ENCODE measurements at regions not wholly inside any gene's neighbourhood (a gene's known extent, or its start where the extent isn't known, plus 50 kb on each side); places are given as distances from the start of the nearest gene placed in this dataset.

- Histone ChIP-seq H2BK120ac (ENCODE audit: low read depth, low read length, poor library complexity, severe bottlenecking) (no peak overlapping the region), H3K27me3 (ENCODE audit: insufficient read depth, low read length) (no peaks in the 10 kb centered on the region), H4K8ac (replicated peaks; ENCODE audit: insufficient read length, low read depth, low read length) (no peak overlapping the region), H3K4ac (ENCODE audit: low read depth, low read length) (no peak overlapping the region), H3K56ac (ENCODE audit: insufficient read length, low read depth, low read length) (no peak overlapping the region), H3T11ph (ENCODE audit: low read length) (no peak overlapping the region), H3K23me2 (ENCODE audit: insufficient read length, low read depth, low read length, poor library complexity, severe bottlenecking) (no peaks in the 10 kb centered on the region), H4K91ac (ENCODE audit: insufficient read length, low read depth, low read length) (no peak overlapping the region), H3K79me2 (ENCODE audit: insufficient read depth, low read length) (no peaks in the 10 kb centered on the region), H4K20me1 (ENCODE audit: control insufficient read depth, insufficient read depth, insufficient read length) (no peaks in the 10 kb centered on the region), H2BK12ac (ENCODE audit: insufficient read length, low read depth, low read length) (no peak overlapping the region), H2AK5ac (ENCODE audit: insufficient read length, low read length) (no peak overlapping the region), H3K4me2 (ENCODE audit: insufficient read depth, insufficient read length, low read length) (no peak overlapping the region), H3K18ac (ENCODE audit: insufficient read length, low read depth, low read length) (no peak overlapping the region), H3K27ac (ENCODE audit: insufficient read length, low read depth, low read length) (no peak overlapping the region), H2AFZ (ENCODE audit: low read length) (no peak overlapping the region), H2BK15ac (ENCODE audit: low read depth, low read length) (no peak overlapping the region), H3K4me1 (ENCODE audit: insufficient read depth, low read length) (no peaks in the 10 kb centered on the region; the same call in 1 of the 2 replicates), H2BK5ac (ENCODE audit: insufficient read length, low read length) (no peak overlapping the region), H3K14ac (ENCODE audit: insufficient read depth, low read length) (no peak overlapping the region), H4K5ac (ENCODE audit: insufficient read length, low read depth, low read length) (no peak overlapping the region), H3K79me1 (ENCODE audit: insufficient read depth, low read depth, low read length, poor library complexity, severe bottlenecking) (no peaks in the 10 kb centered on the region), H3K23ac (ENCODE audit: insufficient read length, low read depth, low read length) (no peak overlapping the region), H3K9me3 (ENCODE audit: control insufficient read depth, low read depth, low read length) (no peaks in the 10 kb centered on the region), H2BK20ac (ENCODE audit: low read depth, low read length, poor library complexity, severe bottlenecking) (no peak overlapping the region), H3K9ac (ENCODE audit: extremely low read depth, insufficient read length, low read length) (no peak overlapping the region)
- no peaks in the 10 kb centered on the region for H3K9me3 Mint-ChIP-seq
- TF ChIP-seq, protein P1, sequence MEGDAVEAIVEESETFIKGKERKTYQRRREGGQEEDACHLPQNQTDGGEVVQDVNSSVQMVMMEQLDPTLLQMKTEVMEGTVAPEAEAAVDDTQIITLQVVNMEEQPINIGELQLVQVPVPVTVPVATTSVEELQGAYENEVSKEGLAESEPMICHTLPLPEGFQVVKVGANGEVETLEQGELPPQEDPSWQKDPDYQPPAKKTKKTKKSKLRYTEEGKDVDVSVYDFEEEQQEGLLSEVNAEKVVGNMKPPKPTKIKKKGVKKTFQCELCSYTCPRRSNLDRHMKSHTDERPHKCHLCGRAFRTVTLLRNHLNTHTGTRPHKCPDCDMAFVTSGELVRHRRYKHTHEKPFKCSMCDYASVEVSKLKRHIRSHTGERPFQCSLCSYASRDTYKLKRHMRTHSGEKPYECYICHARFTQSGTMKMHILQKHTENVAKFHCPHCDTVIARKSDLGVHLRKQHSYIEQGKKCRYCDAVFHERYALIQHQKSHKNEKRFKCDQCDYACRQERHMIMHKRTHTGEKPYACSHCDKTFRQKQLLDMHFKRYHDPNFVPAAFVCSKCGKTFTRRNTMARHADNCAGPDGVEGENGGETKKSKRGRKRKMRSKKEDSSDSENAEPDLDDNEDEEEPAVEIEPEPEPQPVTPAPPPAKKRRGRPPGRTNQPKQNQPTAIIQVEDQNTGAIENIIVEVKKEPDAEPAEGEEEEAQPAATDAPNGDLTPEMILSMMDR (conservative IDR thresholded peaks at IDR 0.05), result no peak
- no peaks in the 10 kb centered on the region for H3K27me3 Mint-ChIP-seq (ENCODE audit: low read depth)
- no peak overlapping the region for H3K27ac Mint-ChIP-seq
- H3K36me3 Mint-ChIP-seq (ENCODE audit: insufficient read depth in 1 of 3, low read depth in 3 of 3), result no peaks in the 10 kb centered on the region
- no peak for DNase-seq
- peaks cover 4 to 5% of the 10 kb centered on the region in 2 experiments for H3K4me1 Mint-ChIP-seq
- no peak overlapping the region for H3K4me3 Mint-ChIP-seq
Measured at GRCh38 chr3:187957582-187957981, 196.4 kb upstream of the LPP start.

Measured in H9 (cell line).